Activated naive CD8-positive, alpha-beta T cell treated with anti-CD3 and anti-CD28 coated beads, Interleukin-2, amount 50 U/mL, for 24 hours (primary cell): ENCODE measurements at regions not wholly inside any gene's neighbourhood (a gene's known extent, or its start where the extent isn't known, plus 50 kb on each side); places are given as distances from the start of the nearest gene placed in this dataset.
A peak's percentile ranks its signal among the peaks of the same experiment; 100 is the strongest.
"Not testable (repeated sequence)": the region's sequence is repeated elsewhere in the genome, so short reads cannot be mapped to it uniquely, and the experiment has no call there.

Source experiments
- ATAC-seq: fragments of 150-1000 bp; cut with Tn5 transposase; one replicate; pipeline ENCODE4 v1.10.0; 2021
- DNase-seq: peaks from one replicate; pipeline ENCODE4 v3.0.0; 2021
- H3K27ac Mint-ChIP-seq: one replicate; pipeline ENCODE4 v1.8.0; 2021; ENCODE audit warnings: mild to moderate bottlenecking, mixed read lengths
- H3K27me3 Mint-ChIP-seq: one replicate; pipeline ENCODE4 v1.8.0; 2021; ENCODE audit warnings: mixed read lengths
- H3K36me3 Mint-ChIP-seq: one replicate; pipeline ENCODE4 v1.8.0; 2021; ENCODE audit warnings: low read depth, mixed read lengths
- H3K4me1 Mint-ChIP-seq: one replicate; pipeline ENCODE4 v1.8.0; 2021; ENCODE audit warnings: mixed read lengths
- H3K4me3 Mint-ChIP-seq: one replicate; pipeline ENCODE4 v1.8.0; 2021; ENCODE audit warnings: mild to moderate bottlenecking, moderate library complexity, mixed read lengths
- H3K9me3 Mint-ChIP-seq: one replicate; pipeline ENCODE4 v1.8.0; 2021; ENCODE audit warnings: mixed read lengths

GRCh38 chrX:143935601-143936000 lies 51.7 kb downstream of the UBE2NL start:
- Mint-ChIP-seq H3K27me3 (no peaks in the 10 kb centered on the region), H3K4me1 (no peaks in the 10 kb centered on the region), H3K27ac (no peak overlapping the region), H3K4me3 (no peak overlapping the region), H3K9me3 (peaks cover 4% of the 10 kb centered on the region), H3K36me3 (no peaks in the 10 kb centered on the region)
- DNase-seq = no peak
- no peak for ATAC-seq

GRCh38 chrX:143940119-143940518 lies 56.2 kb downstream of the UBE2NL start:
- H3K4me3 Mint-ChIP-seq = no peak overlapping the region
- H3K36me3 Mint-ChIP-seq = no peaks in the 10 kb centered on the region
- H3K9me3 Mint-ChIP-seq = no peaks in the 10 kb centered on the region
- H3K4me1 Mint-ChIP-seq = no peaks in the 10 kb centered on the region
- no peak overlapping the region for H3K27ac Mint-ChIP-seq
- no peaks in the 10 kb centered on the region for H3K27me3 Mint-ChIP-seq
- ATAC-seq = no peak
- DNase-seq = no peak

- H3K4me3 Mint-ChIP-seq = no peak overlapping the region
- no peaks in the 10 kb centered on the region for H3K4me1 Mint-ChIP-seq
- H3K27ac Mint-ChIP-seq = no peak overlapping the region
- DNase-seq = no peak
- peaks cover 7% of the 10 kb centered on the region for H3K9me3 Mint-ChIP-seq
- H3K27me3 Mint-ChIP-seq = no peaks in the 10 kb centered on the region
- no peaks in the 10 kb centered on the region for H3K36me3 Mint-ChIP-seq
- no peak for ATAC-seq
These were observed 61.3 kb downstream of the UBE2NL start for GRCh38 chrX:143945171-143945570.

- no peaks in the 10 kb centered on the region for H3K4me1 Mint-ChIP-seq
- DNase-seq (no peak), ATAC-seq (no peak)
- H3K36me3 Mint-ChIP-seq = no peaks in the 10 kb centered on the region
- H3K9me3 Mint-ChIP-seq = peaks cover 4% of the 10 kb centered on the region
- H3K4me3 Mint-ChIP-seq = no peak overlapping the region
- H3K27ac Mint-ChIP-seq = no peak overlapping the region
- no peaks in the 10 kb centered on the region for H3K27me3 Mint-ChIP-seq
These were observed 80.7 kb downstream of the UBE2NL start for GRCh38 chrX:143964549-143964948.

- H3K27me3 Mint-ChIP-seq = no peaks in the 10 kb centered on the region
- peaks cover 5% of the 10 kb centered on the region for H3K9me3 Mint-ChIP-seq
- no peaks in the 10 kb centered on the region for H3K4me1 Mint-ChIP-seq
- DNase-seq = no peak
- no peak overlapping the region for H3K4me3 Mint-ChIP-seq
- ATAC-seq = no peak
- H3K27ac Mint-ChIP-seq = no peak overlapping the region
- no peaks in the 10 kb centered on the region for H3K36me3 Mint-ChIP-seq
These were observed 104.5 kb downstream of the UBE2NL start for GRCh38 chrX:143988356-143988755.

- DNase-seq (no peak), ATAC-seq (no peak)
- H3K27ac Mint-ChIP-seq = no peak overlapping the region
- no peak overlapping the region for H3K4me3 Mint-ChIP-seq
- H3K27me3 Mint-ChIP-seq = no peaks in the 10 kb centered on the region
- H3K4me1 Mint-ChIP-seq = no peaks in the 10 kb centered on the region
- no peaks in the 10 kb centered on the region for H3K36me3 Mint-ChIP-seq
- peaks cover 5% of the 10 kb centered on the region for H3K9me3 Mint-ChIP-seq
These were observed 110.3 kb downstream of the UBE2NL start for GRCh38 chrX:143994206-143994605.

GRCh38 chrX:143998261-143998660 lies 114.4 kb downstream of the UBE2NL start:
- Mint-ChIP-seq H3K27me3 (no peaks in the 10 kb centered on the region), H3K4me1 (no peaks in the 10 kb centered on the region), H3K27ac (no peak overlapping the region), H3K4me3 (no peak overlapping the region), H3K36me3 (no peaks in the 10 kb centered on the region), H3K9me3 (peaks cover 4% of the 10 kb centered on the region)
- DNase-seq = no peak
- no peak for ATAC-seq

- DNase-seq = no peak
- no peak overlapping the region for H3K27ac Mint-ChIP-seq
- H3K9me3 Mint-ChIP-seq = no peaks in the 10 kb centered on the region
- H3K27me3 Mint-ChIP-seq = no peaks in the 10 kb centered on the region
- no peaks in the 10 kb centered on the region for H3K4me1 Mint-ChIP-seq
- no peaks in the 10 kb centered on the region for H3K36me3 Mint-ChIP-seq
- no peak for ATAC-seq
- H3K4me3 Mint-ChIP-seq = no peak overlapping the region
These were observed 122.9 kb downstream of the UBE2NL start for GRCh38 chrX:144006811-144007210.

- Mint-ChIP-seq H3K27ac (no peak overlapping the region), H3K4me3 (no peak overlapping the region), H3K36me3 (no peaks in the 10 kb centered on the region), H3K4me1 (no peaks in the 10 kb centered on the region), H3K9me3 (peaks cover 3% of the 10 kb centered on the region), H3K27me3 (no peaks in the 10 kb centered on the region)
- ATAC-seq = no peak
- no peak for DNase-seq
These were observed 156.9 kb downstream of the UBE2NL start for GRCh38 chrX:144040793-144041192.

GRCh38 chrX:144042271-144042670 lies 158.4 kb downstream of the UBE2NL start:
- H3K9me3 Mint-ChIP-seq = peaks cover 3% of the 10 kb centered on the region
- DNase-seq (no peak), ATAC-seq (no peak)
- H3K27ac Mint-ChIP-seq = no peak overlapping the region
- no peaks in the 10 kb centered on the region for H3K36me3 Mint-ChIP-seq
- H3K4me3 Mint-ChIP-seq = no peak overlapping the region
- no peaks in the 10 kb centered on the region for H3K4me1 Mint-ChIP-seq
- H3K27me3 Mint-ChIP-seq = no peaks in the 10 kb centered on the region

GRCh38 chrX:144075432-144075831 lies 191.6 kb downstream of the UBE2NL start:
- no peaks in the 10 kb centered on the region for H3K4me1 Mint-ChIP-seq
- no peak for DNase-seq
- no peak for ATAC-seq
- H3K27ac Mint-ChIP-seq = no peak overlapping the region
- no peak overlapping the region for H3K4me3 Mint-ChIP-seq
- no peaks in the 10 kb centered on the region for H3K36me3 Mint-ChIP-seq
- H3K9me3 Mint-ChIP-seq = peaks cover 5% of the 10 kb centered on the region
- H3K27me3 Mint-ChIP-seq = no peaks in the 10 kb centered on the region

GRCh38 chrX:144082237-144082636 lies 198.4 kb downstream of the UBE2NL start:
- not testable (repeated sequence) for H3K27me3 Mint-ChIP-seq, H3K36me3 Mint-ChIP-seq, DNase-seq, H3K9me3 Mint-ChIP-seq, H3K4me3 Mint-ChIP-seq, H3K4me1 Mint-ChIP-seq, H3K27ac Mint-ChIP-seq, ATAC-seq

GRCh38 chrX:144089674-144090073 lies 205.8 kb downstream of the UBE2NL start:
- not testable (repeated sequence) for H3K9me3 Mint-ChIP-seq, H3K36me3 Mint-ChIP-seq, H3K27ac Mint-ChIP-seq, H3K27me3 Mint-ChIP-seq, H3K4me3 Mint-ChIP-seq, DNase-seq, H3K4me1 Mint-ChIP-seq
- ATAC-seq = peak; percentile 73

GRCh38 chrX:144092116-144092515 lies 208.2 kb downstream of the UBE2NL start:
- H3K27me3 Mint-ChIP-seq, H3K4me1 Mint-ChIP-seq, H3K4me3 Mint-ChIP-seq, H3K36me3 Mint-ChIP-seq, H3K9me3 Mint-ChIP-seq, DNase-seq, H3K27ac Mint-ChIP-seq: not testable (repeated sequence)
- peak; percentile 28 for ATAC-seq

- not testable (repeated sequence) for H3K9me3 Mint-ChIP-seq, H3K4me3 Mint-ChIP-seq, H3K36me3 Mint-ChIP-seq, ATAC-seq, H3K27ac Mint-ChIP-seq, H3K4me1 Mint-ChIP-seq, DNase-seq, H3K27me3 Mint-ChIP-seq
These were observed 235.6 kb downstream of the UBE2NL start for GRCh38 chrX:144119490-144119889.

GRCh38 chrX:144121566-144121965 lies 237.7 kb downstream of the UBE2NL start:
- not testable (repeated sequence) for H3K9me3 Mint-ChIP-seq, H3K4me1 Mint-ChIP-seq, H3K36me3 Mint-ChIP-seq, ATAC-seq, H3K27ac Mint-ChIP-seq, H3K4me3 Mint-ChIP-seq, H3K27me3 Mint-ChIP-seq, DNase-seq
